DOHH2 (cell line): ENCODE measurements at regions not wholly inside any gene's neighbourhood (a gene's known extent, or its start where the extent isn't known, plus 50 kb on each side); places are given as distances from the start of the nearest gene placed in this dataset.

Experiments used
- CTCF ChIP-seq: fragments of 200-600 bp; sonication (generic); IDR thresholded peaks from one replicate; pipeline ENCODE4 v1.5.1; 2014; ENCODE audit warnings: antibody characterized with exemption, mild to moderate bottlenecking, low read depth, low read length; ENCODE audit not compliant: poor library complexity, severe bottlenecking
- EZH2phosphoT487 ChIP-seq: fragments of 200-600 bp; sonication (generic); IDR thresholded peaks from 2 replicates; pipeline ENCODE4 v1.6.1; 2017; ENCODE audit warnings: borderline replicate concordance, mild to moderate bottlenecking, antibody characterized with exemption, low read length, moderate library complexity, mixed read lengths

GRCh38 chr1:81512252-81513003 is 288.3 kb upstream of the ADGRL2 start:
- TF ChIP-seq CTCF (no peak), EZH2phosphoT487 (no peak)
